Panc1 (cell line): ENCODE measurements at regions not wholly inside any gene's neighbourhood (a gene's known extent, or its start where the extent isn't known, plus 50 kb on each side); places are given as distances from the start of the nearest gene placed in this dataset.

Source experiments
- ATAC-seq: fragments of 200-7000 bp; cut with Tn5 transposase; 2 replicates; pipeline ENCODE4 v1.9.1; 2020; ENCODE audit warnings: mild to moderate bottlenecking, moderate library complexity
- BruUV-seq: library from RNA; stranded (reverse); fragments of 400-500 nt; replicated peaks from 2 replicates; lab custom pipeline; 2021; lab: Mats Ljungman, UMichigan
- CTCF ChIA-PET: fragments of 300-600 bp; sonication (Branson Sonifier 250); formaldehyde crosslinking; loops from one replicate; lab custom pipeline; 2022; ENCODE audit warnings: antibody characterized with exemption; lab: Charles Lee
- POLR2A ChIA-PET: fragments of 300-600 bp; sonication (Branson Sonifier 250); formaldehyde crosslinking; loops from one replicate; lab custom pipeline; 2022; ENCODE audit warnings: antibody characterized with exemption; lab: Charles Lee
- DNase-seq: peaks from one replicate; pipeline ENCODE4 v3.0.0-alpha.2; 2010; ENCODE audit warnings: low read depth, low spot score
- H3K27ac ChIP-seq: 2 replicates; pipeline ENCODE4 v1.5.1; 2011; ENCODE audit warnings: mild to moderate bottlenecking, low read length, inconsistent platforms
- H3K27me3 ChIP-seq: fragments of 200-500 bp; sonication (Bioruptor generic); 2 replicates; pipeline ENCODE4 v1.6.0; 2014; ENCODE audit warnings: low read length, inconsistent platforms; ENCODE audit not compliant: control insufficient read depth, insufficient read depth
- H3K36me3 ChIP-seq: fragments of 200-500 bp; sonication (Bioruptor generic); 2 replicates; pipeline ENCODE4 v1.5.1; 2014; ENCODE audit warnings: inconsistent platforms, mild to moderate bottlenecking, low read length, moderate library complexity; ENCODE audit not compliant: control insufficient read depth, insufficient read depth
- H3K4me1 ChIP-seq: 2 replicates; pipeline ENCODE4 v1.5.1; 2011; ENCODE audit warnings: inconsistent platforms, mild to moderate bottlenecking, low read length, moderate library complexity; ENCODE audit not compliant: control insufficient read depth, insufficient read depth
- H3K4me3 ChIP-seq, 2 experiments: 2 replicates each; pipeline ENCODE4 v1.5.1; 2011 to 2012; ENCODE audit warnings: low read depth in 2 of 2, low read length in 2 of 2, mild to moderate bottlenecking in 2 of 2, inconsistent platforms in 1 of 2, moderate library complexity in 1 of 2
- H3K9me3 ChIP-seq: fragments of 200-500 bp; sonication (Bioruptor generic); 2 replicates; pipeline ENCODE4 v1.5.1; 2014; ENCODE audit warnings: low read depth, mild to moderate bottlenecking, inconsistent platforms, low read length, moderate library complexity; ENCODE audit not compliant: control insufficient read depth, insufficient read depth
- CTCF ChIP-seq: fragments of 450-650 bp; IDR thresholded peaks from 2 replicates; pipeline ENCODE4 v1.5.1; 2017; ENCODE audit warnings: mild to moderate bottlenecking
- POLR2AphosphoS5 ChIP-seq: IDR thresholded peaks from 2 replicates; pipeline ENCODE4 v1.6.1; 2012; ENCODE audit warnings: mild to moderate bottlenecking, low read depth, low read length, moderate library complexity
- REST ChIP-seq, 2 experiments: IDR thresholded peaks; 2 replicates each; pipeline ENCODE4 v1.6.1; 2011 to 2012; ENCODE audit warnings: low read depth in 2 of 2, control low read depth in 1 of 2, low read length in 1 of 2, mild to moderate bottlenecking in 1 of 2, moderate library complexity in 1 of 2; ENCODE audit not compliant: insufficient read depth in 1 of 2
- SIN3A ChIP-seq: IDR thresholded peaks from 2 replicates; pipeline ENCODE4 v1.6.1; 2012; ENCODE audit warnings: low read depth, mild to moderate bottlenecking, low read length, moderate library complexity, borderline replicate concordance; ENCODE audit not compliant: insufficient read depth
- TCF7L2 ChIP-seq: IDR thresholded peaks from 2 replicates; pipeline ENCODE4 v1.6.1; 2011; ENCODE audit warnings: mild to moderate bottlenecking, low read depth, low read length, inconsistent platforms
- in situ Hi-C: cut with HindIII; loops from 2 replicates; pipeline ENCODE4 v1.10.0; 2016; ENCODE audit warnings: low sequenced_read_pairs, low pct_unique_long_range_greater_than_20kb
- intact Hi-C: fragments of 100-400 bp; cut with micrococcal nuclease; formaldehyde crosslinking; loops from one replicate; pipeline ENCODE4 v1.10.0; 2022; ENCODE audit not compliant: unreplicated experiment

GRCh38 chr13:90104764-90105163 is 1242.7 kb upstream of the MIR17HG start:
- DNase-seq = no peak
- Histone ChIP-seq H3K27me3 (no peaks in the 10 kb centered on the region), H3K4me1 (no peaks in the 10 kb centered on the region), H3K9me3 (no peaks in the 10 kb centered on the region), H3K36me3 (no peaks in the 10 kb centered on the region), H3K27ac (no peak overlapping the region), H3K4me3 (no peak overlapping the region)
- in situ Hi-C loops = no loop called here
- ChIA-PET POLR2A (no interaction called here), CTCF (no interaction called here)
- no peak for ATAC-seq
- BruUV-seq = no TSS peak
- intact Hi-C loops = no loop called here
- TF ChIP-seq REST (IDR thresholded peaks at IDR 0.05; ENCODE audit: insufficient read depth in 1 of 2, low read depth in 2 of 2, low read length in 1 of 2) = no peak
- TF ChIP-seq POLR2AphosphoS5 = no peak
- TF ChIP-seq CTCF = no peak
- TF ChIP-seq SIN3A = no peak
- TF ChIP-seq TCF7L2 = no peak

- no peaks in the 10 kb centered on the region for H3K27me3 ChIP-seq
- intact Hi-C loops (no loop called here), in situ Hi-C loops (no loop called here)
- H3K36me3 ChIP-seq = no peaks in the 10 kb centered on the region
- no peak for ATAC-seq
- ChIA-PET CTCF (no interaction called here), POLR2A (no interaction called here)
- H3K4me1 ChIP-seq = no peaks in the 10 kb centered on the region
- no peak overlapping the region for H3K27ac ChIP-seq
- no TSS peak for BruUV-seq
- TF ChIP-seq CTCF = no peak
- H3K9me3 ChIP-seq = no peaks in the 10 kb centered on the region
- H3K4me3 ChIP-seq = no peak overlapping the region
- no peak for DNase-seq
Measured at GRCh38 chr13:90105276-90105675, 1242.2 kb upstream of the MIR17HG start.
